CMK (cell line): ENCODE measurements at regions not wholly inside any gene's neighbourhood (a gene's known extent, or its start where the extent isn't known, plus 50 kb on each side); places are given as distances from the start of the nearest gene placed in this dataset.
"Not testable (repeated sequence)": the region's sequence is repeated elsewhere in the genome, so short reads cannot be mapped to it uniquely, and the experiment has no call there.

Source experiments
- DNase-seq: peaks from one replicate; pipeline ENCODE4 v3.0.0-alpha.2; 2010; ENCODE audit warnings: low read depth

DNA sequence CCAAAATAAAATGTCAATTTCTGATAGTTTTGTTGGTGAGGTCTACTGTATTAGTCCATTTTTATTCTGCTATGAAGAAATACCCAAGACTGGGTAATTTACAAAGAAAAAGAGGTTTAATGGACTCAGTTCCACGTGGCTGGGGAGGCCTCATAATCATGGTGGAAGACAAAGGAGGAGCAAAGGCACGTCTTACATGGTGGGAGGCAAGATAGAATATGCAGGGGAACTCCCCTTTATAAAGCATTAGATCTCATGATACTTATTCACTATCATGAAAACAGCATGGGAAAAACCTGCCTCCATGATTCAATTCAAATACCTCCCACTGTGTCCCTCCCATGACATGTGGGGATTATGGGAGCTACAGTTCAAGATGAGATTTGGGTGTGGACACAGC is 204.5 kb upstream of the ZEB2 start:
- DNase-seq = not testable (repeated sequence)

DNA sequence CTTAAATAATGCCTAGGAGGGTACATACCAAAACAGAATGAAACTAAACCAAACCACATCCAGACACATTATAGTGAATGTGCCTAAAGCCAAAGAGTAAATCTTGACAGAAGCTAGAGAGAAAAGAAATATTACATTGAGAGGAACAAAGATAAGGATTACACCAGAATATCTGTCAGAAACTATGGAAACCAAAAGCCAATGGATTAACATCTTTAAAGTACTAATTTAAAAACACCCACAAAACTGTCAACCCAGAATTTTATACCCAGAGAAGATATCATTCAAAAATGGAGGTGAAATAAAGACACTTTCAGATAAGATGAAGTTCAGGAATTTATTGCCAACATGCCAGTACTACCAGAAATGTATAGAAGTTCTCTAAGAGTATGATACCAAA is 198.5 kb upstream of the ZEB2 start:
- DNase-seq = no peak

DNA sequence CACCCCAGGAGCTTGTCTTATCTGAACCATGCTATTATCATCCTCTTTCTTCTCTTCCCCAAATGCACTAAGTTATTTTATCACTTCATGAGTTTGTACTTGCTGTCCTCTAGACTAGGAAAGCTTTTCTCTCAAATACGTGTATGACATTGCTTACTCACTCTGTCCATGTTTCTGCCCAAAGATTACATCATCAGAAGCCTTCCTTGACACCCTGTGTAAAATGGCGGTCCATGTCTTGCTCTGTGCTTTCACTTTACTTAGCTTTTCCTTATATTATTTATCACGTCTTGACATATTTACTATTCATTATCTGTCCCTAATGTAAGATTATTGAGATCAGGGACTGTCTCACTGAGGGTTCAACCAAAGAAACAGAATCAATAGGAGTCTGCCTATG is 196.1 kb upstream of the ZEB2 start:
- no peak for DNase-seq

- no peak for DNase-seq
Observed at GRCh38 chr2:144713410-144713809, 193.5 kb upstream of the ZEB2 start.

- DNase-seq = no peak
Observed at GRCh38 chr2:144712550-144712940, 192.6 kb upstream of the ZEB2 start.

DNA sequence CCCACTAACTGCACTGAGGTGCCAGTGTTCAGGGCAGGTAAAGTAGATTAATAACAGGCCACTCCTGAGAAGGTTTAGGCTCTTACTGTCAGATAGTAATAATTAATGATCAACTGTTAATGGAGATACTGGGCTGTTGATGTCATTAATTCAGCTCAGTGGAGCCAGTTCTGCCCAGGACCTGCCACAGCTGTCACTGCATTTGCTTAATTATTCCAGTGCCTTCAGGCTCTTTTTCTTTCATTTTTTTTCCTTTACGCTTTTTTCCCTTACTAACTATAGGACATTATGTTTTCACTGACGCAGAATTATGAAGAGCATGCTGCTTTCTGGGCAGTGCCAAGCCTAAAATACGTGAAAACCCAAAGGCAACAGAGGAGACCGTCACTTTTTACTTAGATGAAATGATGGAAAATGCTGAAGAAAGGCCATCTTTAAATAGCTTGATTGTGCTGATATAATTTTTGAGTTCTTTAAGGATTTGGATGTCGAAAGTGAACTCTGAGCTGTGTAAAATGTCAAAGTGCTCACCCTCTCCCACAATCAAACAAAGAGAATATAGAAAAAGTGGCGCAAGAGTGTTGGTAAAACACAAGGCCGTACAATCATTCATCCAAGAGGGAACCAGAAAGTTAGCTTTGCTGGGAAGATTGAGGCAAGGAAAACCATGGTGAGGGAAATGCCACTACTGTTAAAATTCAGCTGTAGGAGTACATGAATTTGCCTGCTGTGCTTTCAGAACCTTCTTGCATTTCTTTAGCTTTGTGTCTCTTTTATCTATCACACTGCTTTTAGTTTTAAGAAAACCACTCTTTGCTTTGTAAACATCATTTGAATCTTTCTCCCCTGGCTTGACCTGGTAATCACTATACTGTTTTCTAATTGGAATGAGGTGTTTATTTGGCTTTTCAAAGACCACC is 192.0 kb upstream of the ZEB2 start:
- no peak for DNase-seq

DNA sequence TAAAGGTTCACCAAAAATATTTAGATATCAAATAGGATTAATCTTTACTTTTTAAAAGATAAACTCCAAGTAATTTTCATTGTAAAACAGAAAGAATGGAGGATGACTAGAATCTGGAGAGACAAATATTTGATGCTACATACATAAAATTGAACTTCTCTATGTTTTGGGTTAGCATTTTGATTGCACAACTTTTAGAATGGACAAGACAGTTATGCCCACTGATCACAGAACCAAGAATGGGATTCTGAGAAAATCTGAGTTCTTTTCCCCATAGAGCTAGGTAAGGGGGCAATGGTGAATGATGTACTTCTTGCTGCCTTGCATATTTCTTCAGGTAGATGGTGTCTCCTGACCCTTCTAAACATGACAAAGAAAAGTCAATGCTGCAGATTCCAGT is 191.2 kb upstream of the ZEB2 start:
- DNase-seq = no peak

- DNase-seq = no peak
Observed at GRCh38 chr2:144708626-144709025, 188.7 kb upstream of the ZEB2 start.

DNA sequence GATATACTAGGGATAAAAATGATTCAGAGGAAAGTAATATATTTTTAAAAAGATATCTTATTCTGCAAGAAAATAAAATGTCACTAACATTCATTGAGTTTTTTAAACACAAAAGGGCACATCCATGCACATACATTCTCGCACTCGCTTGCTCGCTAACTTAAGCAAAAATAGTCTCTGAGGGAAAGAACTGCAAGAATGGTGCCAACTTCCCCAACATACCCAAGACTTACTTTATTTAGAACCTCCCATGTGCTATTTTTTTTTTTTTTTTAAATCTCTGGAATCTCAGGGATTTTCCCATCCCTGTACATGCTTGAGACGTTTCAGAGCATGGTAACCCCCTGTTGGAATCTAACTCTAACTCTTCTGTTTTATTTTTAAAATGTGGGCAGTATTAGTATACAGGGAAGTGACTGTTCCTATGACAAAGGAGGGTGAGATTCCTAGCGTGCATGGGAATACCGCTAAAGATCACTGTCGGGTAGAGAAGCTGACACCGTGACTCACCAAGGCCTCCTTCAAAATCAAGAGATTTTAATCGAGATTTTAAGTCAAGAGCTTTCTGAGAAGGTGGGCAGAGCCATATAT is 187.9 kb upstream of the ZEB2 start:
- no peak for DNase-seq

DNA sequence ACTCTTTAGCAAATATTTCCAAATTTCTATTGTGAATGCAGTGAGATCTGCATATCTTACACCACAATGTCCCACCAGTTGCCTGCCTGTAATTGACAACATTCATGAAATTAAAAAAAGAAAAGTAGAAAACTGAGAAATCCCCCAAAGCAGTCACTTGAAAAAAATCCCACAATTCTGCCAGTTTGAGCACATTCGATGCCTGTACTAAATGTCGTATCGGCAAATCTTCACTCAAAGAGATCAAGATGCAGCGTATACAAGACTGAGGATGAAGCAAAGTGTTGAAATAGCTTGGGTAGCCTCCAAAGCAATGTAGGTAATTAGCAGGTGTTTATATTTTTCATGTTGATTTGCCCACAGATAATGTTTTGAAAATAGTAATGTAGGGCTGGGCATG is 186.7 kb upstream of the ZEB2 start:
- no peak for DNase-seq

DNA sequence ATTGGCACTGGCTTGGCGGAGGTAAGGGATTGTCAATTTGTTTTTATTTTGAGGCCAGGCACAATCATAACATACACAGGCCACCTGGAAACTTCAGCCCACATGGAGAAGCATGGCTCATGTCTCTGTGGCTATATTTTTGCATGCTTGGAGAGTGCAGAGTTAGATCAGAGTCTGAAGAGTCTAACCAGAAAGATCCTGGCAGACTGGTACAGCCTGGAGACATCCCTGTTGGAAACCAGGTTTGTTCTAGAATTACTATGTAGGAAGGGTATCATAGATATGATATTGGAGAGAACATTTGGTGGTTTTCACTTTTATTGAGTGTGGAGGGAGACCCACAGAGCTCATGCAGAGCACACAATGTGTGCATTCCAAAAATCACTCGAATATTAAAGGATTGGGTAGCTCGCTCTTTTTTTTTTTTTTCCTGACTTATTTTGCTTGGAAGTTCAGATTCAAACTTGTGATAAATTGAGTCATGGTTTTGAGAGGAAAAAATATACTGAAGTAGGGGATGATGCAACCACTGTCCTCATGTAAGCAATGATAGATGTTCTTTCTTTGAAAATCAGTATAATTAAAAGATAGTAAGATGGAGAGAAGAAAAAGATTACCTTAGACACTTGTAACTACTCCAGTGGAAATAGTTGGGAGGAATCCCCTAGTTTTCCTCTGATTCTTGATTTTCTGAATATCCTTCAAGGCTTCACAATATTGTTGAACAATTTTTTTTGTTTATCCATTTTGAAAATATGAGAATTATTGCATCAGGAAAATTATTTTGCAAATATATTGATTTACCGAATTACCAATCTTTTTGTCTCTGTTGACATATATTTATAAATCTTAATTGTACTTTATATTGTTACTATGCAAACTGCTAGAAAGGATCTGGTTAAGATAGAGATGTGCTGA is 185.7 kb upstream of the ZEB2 start:
- DNase-seq = no peak

GRCh38 chr2:144704709-144705095 is 184.8 kb upstream of the ZEB2 start:
- DNase-seq = no peak

DNA sequence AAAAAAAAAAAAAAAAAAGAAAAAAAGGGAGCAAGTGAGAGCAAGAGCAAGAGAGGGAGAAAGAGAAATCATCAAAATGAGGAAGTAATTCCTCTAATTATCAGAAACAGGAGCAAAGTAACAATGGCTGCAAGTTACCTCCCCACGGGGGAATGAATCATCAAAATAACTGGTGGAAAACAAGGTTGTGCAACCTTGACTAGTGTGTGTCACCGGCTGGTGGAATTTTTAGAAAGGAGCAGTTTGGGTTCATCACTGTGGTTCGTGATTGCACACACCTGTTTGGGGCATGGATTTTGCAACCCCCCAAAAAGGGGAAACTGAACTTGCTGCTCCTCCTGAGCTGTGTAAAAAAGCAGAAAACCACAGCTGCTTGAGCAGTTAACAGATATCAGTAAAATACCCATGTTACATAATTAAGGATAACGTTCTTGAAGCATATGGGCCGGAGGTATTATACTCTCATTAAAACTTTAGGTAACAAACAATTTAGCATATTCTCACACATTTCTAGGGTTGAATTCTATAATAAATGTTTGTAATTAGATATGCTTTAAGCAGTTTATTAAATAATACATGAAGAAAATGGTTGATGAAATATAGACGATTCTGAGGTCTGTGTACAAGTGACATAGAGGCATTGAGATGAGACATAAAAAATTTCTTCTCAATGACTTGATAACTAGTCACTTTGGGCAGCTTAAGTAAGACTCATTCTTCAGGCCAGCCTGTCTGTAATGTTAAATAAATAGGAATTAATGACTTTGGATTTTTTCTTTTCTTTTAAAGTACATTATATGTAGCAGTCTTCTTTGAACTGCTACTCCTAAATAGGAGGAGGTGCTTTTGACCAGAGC is 184.2 kb upstream of the ZEB2 start:
- no peak for DNase-seq

DNA sequence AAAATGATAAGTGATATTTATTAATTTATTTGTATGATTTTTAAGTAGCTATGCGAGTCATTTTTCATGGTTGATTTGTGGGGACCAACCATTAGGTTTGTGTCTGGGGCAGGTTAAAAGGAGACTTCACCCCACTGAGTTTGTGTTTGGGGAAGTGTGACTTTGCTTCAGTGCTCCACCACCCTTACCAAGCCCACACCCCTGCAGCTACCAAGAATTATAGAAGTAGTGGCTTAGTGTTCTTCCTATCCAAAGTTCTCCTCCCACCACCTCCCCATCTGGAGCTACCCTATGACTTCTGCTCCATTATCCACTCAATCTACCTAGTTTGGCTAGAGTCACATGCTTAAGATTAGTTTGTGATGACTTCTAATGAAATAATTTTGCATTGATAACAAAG is 182.1 kb upstream of the ZEB2 start:
- no peak for DNase-seq

- no peak for DNase-seq
Observed at GRCh38 chr2:144701259-144701658, 181.3 kb upstream of the ZEB2 start.

DNA sequence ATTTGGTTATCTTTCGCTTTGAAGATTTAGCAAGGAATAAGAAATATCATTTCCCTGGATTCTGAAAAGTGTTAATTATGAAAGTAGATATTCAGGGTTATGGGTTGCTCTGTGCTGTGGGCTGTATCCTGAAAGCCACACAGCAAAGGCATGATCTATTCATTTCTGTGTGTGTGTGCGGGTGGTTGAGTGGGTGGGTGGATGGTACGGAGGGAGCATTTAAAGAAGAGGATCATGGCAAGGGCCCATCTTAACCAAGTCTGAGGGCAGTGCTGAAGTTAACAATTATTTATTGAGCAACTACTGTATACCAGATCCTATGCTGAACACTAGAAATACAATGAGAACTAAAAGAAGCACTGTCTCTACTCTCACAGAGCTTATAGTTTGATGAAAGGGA is 178.2 kb upstream of the ZEB2 start:
- no peak for DNase-seq

- DNase-seq = no peak
Observed at GRCh38 chr2:144695657-144696056, 175.7 kb upstream of the ZEB2 start.

GRCh38 chr2:144694456-144694855 is 174.5 kb upstream of the ZEB2 start:
- no peak for DNase-seq

DNA sequence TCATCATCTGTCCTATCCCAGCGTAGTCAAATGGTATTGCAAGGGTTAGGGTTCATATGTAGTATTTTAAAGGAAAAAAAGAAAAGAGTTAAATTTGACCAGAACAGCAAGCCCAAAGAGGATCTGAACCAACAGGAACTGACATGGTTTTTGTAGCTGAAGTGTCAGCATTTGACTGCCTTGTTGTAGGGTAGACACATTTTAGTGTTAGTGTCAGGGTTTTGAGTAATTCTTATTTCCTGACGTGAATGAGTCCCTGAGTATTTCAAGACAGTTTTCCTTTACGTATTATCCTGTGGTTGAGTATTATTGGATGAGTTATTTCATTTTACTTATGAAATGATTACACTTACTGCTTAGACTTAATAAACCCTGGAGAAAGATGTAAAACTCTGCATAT is 173.3 kb upstream of the ZEB2 start:
- DNase-seq = no peak

GRCh38 chr2:144692661-144693060 is 172.7 kb upstream of the ZEB2 start:
- no peak for DNase-seq

DNA sequence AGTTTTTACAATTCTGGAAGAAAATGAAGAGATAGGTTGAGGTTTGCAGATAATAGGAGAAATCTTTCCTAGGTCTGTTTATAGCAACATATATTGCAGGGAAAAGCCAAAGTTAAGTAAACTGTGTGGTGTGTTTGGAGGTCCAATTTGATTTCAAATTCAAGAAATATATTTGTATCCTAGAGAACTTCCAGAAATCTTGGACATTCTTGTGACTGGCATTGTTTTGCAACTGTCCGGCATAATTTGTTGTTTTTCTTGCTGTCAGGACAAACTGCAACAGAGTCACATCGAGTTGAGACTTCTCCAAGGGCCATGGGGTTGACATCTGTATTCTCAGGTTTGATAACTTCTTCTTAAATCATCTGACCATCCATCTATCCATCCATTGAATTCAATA is 170.9 kb upstream of the ZEB2 start:
- DNase-seq = no peak
